ENCODE measurements at regions not wholly inside any gene's neighbourhood (a gene's known extent, or its start where the extent isn't known, plus 50 kb on each side); places are given as distances from the start of the nearest gene placed in this dataset.
A peak's percentile ranks its signal among the peaks of the same experiment; 100 is the strongest.

DNA sequence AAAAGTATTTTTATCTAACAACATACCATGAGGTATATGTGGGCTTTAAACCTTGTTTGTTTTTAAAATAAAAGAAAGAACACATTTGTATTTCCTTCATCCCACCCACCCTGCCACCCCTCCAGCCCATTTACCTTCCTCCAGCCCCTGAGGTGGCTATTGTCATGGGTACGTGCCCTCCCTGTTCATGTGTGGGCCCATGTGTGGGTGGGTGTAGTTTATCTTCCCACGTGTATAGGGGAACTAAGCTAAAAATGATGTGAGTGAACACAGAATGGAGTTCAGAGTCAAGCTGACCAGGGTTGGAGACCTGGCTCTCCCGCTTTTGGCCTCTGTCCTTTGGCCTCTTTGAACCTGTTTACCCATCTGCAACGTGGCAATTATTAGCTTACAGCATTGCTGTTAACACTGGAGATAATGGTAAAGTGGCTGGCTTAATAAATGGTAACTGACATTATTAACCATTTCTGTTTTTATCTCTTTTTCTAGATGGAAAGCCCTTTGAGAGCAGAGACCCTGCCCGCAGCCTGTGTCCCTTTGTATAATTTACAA is 78.1 kb upstream of the WDR26 start:
- intact Hi-C loops (cut with micrococcal nuclease; ENCODE audit: unreplicated experiment), result loop anchor here (2.0 kb wide), 1 partner anchor 220 kb away; no protein-coding TSS in a partner anchor
- FAIRE-seq (no peak), ATAC-seq (no peak), DNase-seq (ENCODE audit: low read depth, low spot score) (no peak)
- Histone ChIP-seq H3K27ac (ENCODE audit: control insufficient read depth, insufficient read depth) (no peak overlapping the region), H3K36me3 (ENCODE audit: control insufficient read depth in 2 of 2, insufficient read depth in 2 of 2, low read length in 1 of 2) (no peaks in the 10 kb centered on the region), H3K4me1 (ENCODE audit: control insufficient read depth, insufficient read depth, low read length) (0 out of 2 replicates have a peak, but pooled peaks cover 5% of the 10 kb centered on the region), H3K9ac (ENCODE audit: control insufficient read depth, insufficient read depth, low read length) (no peak overlapping the region), H3K79me2 (ENCODE audit: control insufficient read depth, insufficient read depth, low read length) (no peaks in the 10 kb centered on the region), H3K4me3 (no peak overlapping the region), H3K4me2 (ENCODE audit: control insufficient read depth, insufficient read depth) (no peak overlapping the region), H4K20me1 (ENCODE audit: control insufficient read depth, insufficient read depth) (no peaks in the 10 kb centered on the region), H3K27me3 (replicated peaks in 1 of 2; ENCODE audit: control insufficient read depth in 2 of 2, insufficient read depth in 2 of 2, low read length in 1 of 2) (no peaks in the 10 kb centered on the region), H3K9me3 (replicated peaks; ENCODE audit: control insufficient read depth, insufficient read depth, low read length) (no peaks in the 10 kb centered on the region), H2AFZ (ENCODE audit: control insufficient read depth, low read depth, low read length) (no peak overlapping the region)
- no TSS peak for BruUV-seq (replicated peaks)
- SMC1A ChIA-PET (ENCODE audit: uncharacterized antibody, unreplicated experiment), result interaction anchor here (0.6 to 6.9 kb wide), 27 partner anchors 8 to 417 kb away, joined by 3 to 105 read pairs (median 4); no protein-coding TSS in a partner anchor
- TF ChIP-seq ZBTB33 (IDR thresholded peaks at IDR 0.05), result no peak
- 64% methylated on average over 5 of the region's 5 CpGs for WGBS (ENCODE audit: insufficient coverage, insufficient replicate concordance, low lambda C conversion rate, missing lambda C conversion rate)
- CTCF ChIA-PET, result interaction anchor here (0.6 to 10.8 kb wide), 40 partner anchors 8 to 807 kb away, joined by 3 to 191 read pairs (median 5); no protein-coding TSS in a partner anchor
- RAD21 ChIA-PET (ENCODE audit: unreplicated experiment), result interaction anchor here (0.8 to 4.5 kb wide), 15 partner anchors 8 to 412 kb away, joined by 3 to 81 read pairs (median 4); no protein-coding TSS in a partner anchor
- POLR2A ChIA-PET, result interaction anchor here (0.7 kb wide), 2 partner anchors 268 to 339 kb away, joined by 3 read pairs; no protein-coding TSS in a partner anchor
- in situ Hi-C loops (cut with MboI), result loop anchor here (5.0 kb wide), 3 partner anchors 130 to 410 kb away; no protein-coding TSS in a partner anchor

GRCh38 chr1:224513383-224513782 is 78.8 kb upstream of the WDR26 start:
- Histone ChIP-seq H3K4me3 (no peak overlapping the region), H3K4me1 (ENCODE audit: control insufficient read depth, insufficient read depth, low read length) (0 out of 2 replicates have a peak, but pooled peaks cover 5% of the 10 kb centered on the region), H2AFZ (ENCODE audit: control insufficient read depth, low read depth, low read length) (peak overlapping the region; percentile 71; the same call in 1 of the 2 replicates), H3K9me3 (replicated peaks; ENCODE audit: control insufficient read depth, insufficient read depth, low read length) (no peaks in the 10 kb centered on the region), H4K20me1 (ENCODE audit: control insufficient read depth, insufficient read depth) (no peaks in the 10 kb centered on the region), H3K27ac (ENCODE audit: control insufficient read depth, insufficient read depth) (no peak overlapping the region), H3K4me2 (ENCODE audit: control insufficient read depth, insufficient read depth) (no peak overlapping the region), H3K79me2 (ENCODE audit: control insufficient read depth, insufficient read depth, low read length) (no peaks in the 10 kb centered on the region), H3K9ac (ENCODE audit: control insufficient read depth, insufficient read depth, low read length) (no peak overlapping the region), H3K27me3 (replicated peaks in 1 of 2; ENCODE audit: control insufficient read depth in 2 of 2, insufficient read depth in 2 of 2, low read length in 1 of 2) (no peaks in the 10 kb centered on the region), H3K36me3 (ENCODE audit: control insufficient read depth in 2 of 2, insufficient read depth in 2 of 2, low read length in 1 of 2) (no peaks in the 10 kb centered on the region)
- no TSS peak for BruUV-seq (replicated peaks)
- FAIRE-seq (no peak), DNase-seq (ENCODE audit: low read depth, low spot score) (no peak), ATAC-seq (peak; percentile 9; the same call in 2 of the 3 replicates)
- CTCF ChIA-PET, result interaction anchor here (0.6 to 10.8 kb wide), 43 partner anchors 9 to 806 kb away, joined by 3 to 191 read pairs (median 5); no protein-coding TSS in a partner anchor
- intact Hi-C loops (cut with micrococcal nuclease; ENCODE audit: unreplicated experiment) (loop anchor here (2.0 kb wide), 1 partner anchor 219 kb away; no protein-coding TSS in a partner anchor), in situ Hi-C loops (cut with MboI) (loop anchor here (5.0 kb wide), 3 partner anchors 129 to 409 kb away; no protein-coding TSS in a partner anchor)
- POLR2A ChIA-PET, result interaction anchor here (0.7 kb wide), 1 partner anchor 339 kb away, joined by 3 read pairs; no protein-coding TSS in a partner anchor
- WGBS (ENCODE audit: insufficient coverage, insufficient replicate concordance, low lambda C conversion rate, missing lambda C conversion rate), result 46% methylated on average over 6 of the region's 6 CpGs
- SMC1A ChIA-PET (ENCODE audit: uncharacterized antibody, unreplicated experiment), result interaction anchor here (0.8 to 6.9 kb wide), 22 partner anchors 9 to 840 kb away, joined by 3 to 105 read pairs (median 4); no protein-coding TSS in a partner anchor
- RAD21 ChIA-PET (ENCODE audit: unreplicated experiment), result interaction anchor here (0.5 to 4.5 kb wide), 16 partner anchors 9 to 682 kb away, joined by 3 to 81 read pairs (median 4); no protein-coding TSS in a partner anchor
- TF ChIP-seq USF2 (IDR thresholded peaks at IDR 0.05; ENCODE audit: borderline replicate concordance, low read depth, low read length) (no peak), TARDBP (IDR thresholded peaks at IDR 0.05; ENCODE audit: borderline replicate concordance) (no peak)
- TF ChIP-seq, protein P1, sequence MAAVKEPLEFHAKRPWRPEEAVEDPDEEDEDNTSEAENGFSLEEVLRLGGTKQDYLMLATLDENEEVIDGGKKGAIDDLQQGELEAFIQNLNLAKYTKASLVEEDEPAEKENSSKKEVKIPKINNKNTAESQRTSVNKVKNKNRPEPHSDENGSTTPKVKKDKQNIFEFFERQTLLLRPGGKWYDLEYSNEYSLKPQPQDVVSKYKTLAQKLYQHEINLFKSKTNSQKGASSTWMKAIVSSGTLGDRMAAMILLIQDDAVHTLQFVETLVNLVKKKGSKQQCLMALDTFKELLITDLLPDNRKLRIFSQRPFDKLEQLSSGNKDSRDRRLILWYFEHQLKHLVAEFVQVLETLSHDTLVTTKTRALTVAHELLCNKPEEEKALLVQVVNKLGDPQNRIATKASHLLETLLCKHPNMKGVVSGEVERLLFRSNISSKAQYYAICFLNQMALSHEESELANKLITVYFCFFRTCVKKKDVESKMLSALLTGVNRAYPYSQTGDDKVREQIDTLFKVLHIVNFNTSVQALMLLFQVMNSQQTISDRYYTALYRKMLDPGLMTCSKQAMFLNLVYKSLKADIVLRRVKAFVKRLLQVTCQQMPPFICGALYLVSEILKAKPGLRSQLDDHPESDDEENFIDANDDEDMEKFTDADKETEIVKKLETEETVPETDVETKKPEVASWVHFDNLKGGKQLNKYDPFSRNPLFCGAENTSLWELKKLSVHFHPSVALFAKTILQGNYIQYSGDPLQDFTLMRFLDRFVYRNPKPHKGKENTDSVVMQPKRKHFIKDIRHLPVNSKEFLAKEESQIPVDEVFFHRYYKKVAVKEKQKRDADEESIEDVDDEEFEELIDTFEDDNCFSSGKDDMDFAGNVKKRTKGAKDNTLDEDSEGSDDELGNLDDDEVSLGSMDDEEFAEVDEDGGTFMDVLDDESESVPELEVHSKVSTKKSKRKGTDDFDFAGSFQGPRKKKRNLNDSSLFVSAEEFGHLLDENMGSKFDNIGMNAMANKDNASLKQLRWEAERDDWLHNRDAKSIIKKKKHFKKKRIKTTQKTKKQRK (IDR thresholded peaks at IDR 0.05; ENCODE audit: low read depth, low read length), result no peak

All from GM12878 (cell line).